D721Med (cell line): ENCODE measurements at regions not wholly inside any gene's neighbourhood (a gene's known extent, or its start where the extent isn't known, plus 50 kb on each side); places are given as distances from the start of the nearest gene placed in this dataset.

ENCODE experiments used
- DNase-seq: peaks from one replicate; pipeline ENCODE4 v3.0.0; 2011; ENCODE audit warnings: low spot score; ENCODE audit not compliant: insufficient read length
- FAIRE-seq: peaks from 2 replicates; lab custom pipeline; 2011; peaks lifted over from hg19 to GRCh38; lab: Jason Lieb, UNC
- TF ChIP-seq, protein P1 (sequence below): IDR thresholded peaks from 2 replicates; pipeline ENCODE4 v1.5.1; 2012; ENCODE audit warnings: mild to moderate bottlenecking, control low read depth; ENCODE audit not compliant: insufficient read depth; ENCODE audit errors: missing control alignments

- TF ChIP-seq, protein P1, sequence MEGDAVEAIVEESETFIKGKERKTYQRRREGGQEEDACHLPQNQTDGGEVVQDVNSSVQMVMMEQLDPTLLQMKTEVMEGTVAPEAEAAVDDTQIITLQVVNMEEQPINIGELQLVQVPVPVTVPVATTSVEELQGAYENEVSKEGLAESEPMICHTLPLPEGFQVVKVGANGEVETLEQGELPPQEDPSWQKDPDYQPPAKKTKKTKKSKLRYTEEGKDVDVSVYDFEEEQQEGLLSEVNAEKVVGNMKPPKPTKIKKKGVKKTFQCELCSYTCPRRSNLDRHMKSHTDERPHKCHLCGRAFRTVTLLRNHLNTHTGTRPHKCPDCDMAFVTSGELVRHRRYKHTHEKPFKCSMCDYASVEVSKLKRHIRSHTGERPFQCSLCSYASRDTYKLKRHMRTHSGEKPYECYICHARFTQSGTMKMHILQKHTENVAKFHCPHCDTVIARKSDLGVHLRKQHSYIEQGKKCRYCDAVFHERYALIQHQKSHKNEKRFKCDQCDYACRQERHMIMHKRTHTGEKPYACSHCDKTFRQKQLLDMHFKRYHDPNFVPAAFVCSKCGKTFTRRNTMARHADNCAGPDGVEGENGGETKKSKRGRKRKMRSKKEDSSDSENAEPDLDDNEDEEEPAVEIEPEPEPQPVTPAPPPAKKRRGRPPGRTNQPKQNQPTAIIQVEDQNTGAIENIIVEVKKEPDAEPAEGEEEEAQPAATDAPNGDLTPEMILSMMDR, result no peak
- FAIRE-seq (no peak), DNase-seq (no peak)
Observed at GRCh38 chr7:12873571-12873970, 186.1 kb downstream of the ARL4A start.

- DNase-seq, result no peak
- no peak for FAIRE-seq
- TF ChIP-seq, protein P1, result no peak
Observed at GRCh38 chr7:12879139-12879538, 191.7 kb downstream of the ARL4A start.

DNA sequence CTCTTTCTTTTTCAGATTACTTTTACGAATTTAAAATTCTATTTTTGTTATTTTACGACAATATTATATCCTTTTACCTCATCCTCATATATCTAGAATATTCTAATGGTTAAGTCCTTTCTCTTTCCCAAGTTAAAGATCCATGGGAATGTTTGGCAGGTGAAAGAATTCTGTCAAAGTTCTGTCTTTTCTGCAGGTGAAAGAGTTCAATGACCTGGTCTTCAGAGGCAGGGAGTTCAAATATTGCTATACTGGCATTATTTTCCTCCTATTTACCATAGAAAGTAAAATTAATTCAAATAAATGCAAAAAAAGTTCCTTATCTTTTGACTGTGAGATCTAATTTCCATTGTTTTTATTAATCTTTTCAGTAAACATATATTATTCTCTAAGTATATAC lies 194.3 kb downstream of the ARL4A start:
- FAIRE-seq (no peak), DNase-seq (no peak)
- TF ChIP-seq, protein P1, result no peak

DNA sequence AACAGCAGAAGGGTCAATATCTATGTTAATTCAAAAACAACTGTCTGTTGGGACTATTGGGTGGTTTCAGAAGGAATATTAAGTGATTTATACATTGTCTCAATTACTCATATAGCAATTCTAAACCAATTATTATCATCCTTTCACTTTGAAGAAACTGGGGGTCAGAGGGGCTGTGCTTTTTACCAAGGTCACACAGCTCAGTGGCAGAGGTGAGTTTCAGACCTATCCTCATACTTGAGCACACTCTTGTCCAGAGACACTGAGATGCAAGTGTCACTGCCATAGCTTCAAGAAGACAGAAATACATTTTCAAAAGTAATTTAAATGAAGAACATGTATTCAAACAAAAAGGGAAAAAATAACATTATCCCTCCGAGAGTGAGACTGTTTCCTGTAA lies 195.3 kb downstream of the ARL4A start:
- TF ChIP-seq, protein P1, result no peak
- FAIRE-seq, result no peak

DNA sequence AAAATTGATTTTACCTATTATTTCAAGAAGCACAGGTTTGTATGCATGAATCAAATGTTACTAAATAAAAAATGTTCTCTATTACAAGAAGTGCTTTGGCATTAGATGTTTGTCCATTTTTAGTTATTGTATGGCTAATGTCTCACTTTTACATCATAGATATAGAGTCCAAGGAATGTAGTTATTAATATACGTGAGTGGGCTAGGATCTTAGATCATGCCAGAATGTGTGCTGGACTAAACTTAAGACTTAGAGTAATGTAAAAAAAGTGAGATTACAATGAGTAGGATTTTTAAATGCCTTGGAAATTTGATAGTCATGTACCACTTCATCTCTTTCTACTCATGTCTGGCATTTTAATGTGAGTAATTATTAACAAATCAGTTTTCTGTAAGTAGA lies 196.6 kb downstream of the ARL4A start:
- FAIRE-seq (peak; percentile 6), DNase-seq (no peak)
- TF ChIP-seq, protein P1, result no peak

More for the DNA sequence above, 195.3 kb downstream of the ARL4A start:
- no peak for DNase-seq

- DNase-seq (no peak), FAIRE-seq (no peak)
- TF ChIP-seq, protein P1, result no peak
Observed at GRCh38 chr7:12884856-12885440, 197.5 kb downstream of the ARL4A start.

DNA sequence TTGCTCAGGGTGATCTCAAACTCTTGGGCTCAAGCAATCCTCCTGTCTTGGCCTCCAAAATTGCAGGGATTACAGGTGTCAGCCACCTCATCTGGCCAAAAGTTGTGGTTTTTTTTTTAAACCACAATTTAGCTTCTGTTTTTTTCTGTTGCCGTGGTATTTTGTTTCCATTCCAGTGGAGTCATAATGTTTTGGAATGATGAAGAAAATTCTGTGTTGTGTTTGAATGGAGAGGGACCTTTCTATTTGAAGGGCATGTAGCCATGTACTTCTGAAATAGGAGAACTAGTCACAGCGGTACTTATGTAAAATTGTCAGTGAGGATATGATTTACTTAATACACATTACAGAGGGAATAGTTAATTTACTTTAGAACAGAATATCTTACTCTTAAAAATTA lies 201.3 kb downstream of the ARL4A start:
- TF ChIP-seq, protein P1, result no peak
- DNase-seq (no peak), FAIRE-seq (no peak)
